ENCODE measurements at regions not wholly inside any gene's neighbourhood (a gene's known extent, or its start where the extent isn't known, plus 50 kb on each side); places are given as distances from the start of the nearest gene placed in this dataset.
"Not testable (repeated sequence)": the region's sequence is repeated elsewhere in the genome, so short reads cannot be mapped to it uniquely, and the experiment has no call there.

GRCh38 chr7:13806089-13806867, 183.2 kb downstream of the ETV1 start:
- TF ChIP-seq YY1 (IDR thresholded peaks at IDR 0.05; ENCODE audit: insufficient read depth, insufficient read length), result peak; percentile 47
- TF ChIP-seq SUZ12 (IDR thresholded peaks at IDR 0.05; ENCODE audit: extremely low read depth, insufficient read depth, insufficient read length); ZNF274 (IDR thresholded peaks at IDR 0.05; ENCODE audit: low read depth, low read length): not testable (repeated sequence)
